ENCODE measurements at regions not wholly inside any gene's neighbourhood (a gene's known extent, or its start where the extent isn't known, plus 50 kb on each side); places are given as distances from the start of the nearest gene placed in this dataset.

- TF ChIP-seq CTCF (IDR thresholded peaks at IDR 0.05) (no peak), POLR2A (IDR thresholded peaks at IDR 0.05) (no peak)
These were observed 59.5 kb downstream of the IRF2BP2 start for GRCh38 chr1:234550341-234551031.

Data from lower leg skin (tissue), 3 donors.